AG04449 (cell line): ENCODE measurements at regions not wholly inside any gene's neighbourhood (a gene's known extent, or its start where the extent isn't known, plus 50 kb on each side); places are given as distances from the start of the nearest gene placed in this dataset.

Experiments used
- CTCF ChIA-PET: fragments of 350-600 bp; formaldehyde crosslinking; extraction: SDS; loops from one replicate; lab custom pipeline; 2021; ENCODE audit warnings: antibody characterized with exemption; lab: Yijun Ruan, JAX
- POLR2A ChIA-PET: fragments of 400-600, 350-600 bp; formaldehyde crosslinking; extraction: SDS; loops from one replicate; lab custom pipeline; 2020; ENCODE audit warnings: antibody characterized with exemption, inconsistent platforms; lab: Yijun Ruan, JAX
- DNase-seq: peaks from one replicate; pipeline ENCODE4 v3.0.0-alpha.2; 2010; ENCODE audit warnings: low read depth, low spot score
- H3K4me3 ChIP-seq: 2 replicates; pipeline ENCODE4 v1.5.1; 2011; ENCODE audit warnings: low read depth, mild to moderate bottlenecking, control low read depth, low read length
- CTCF ChIP-seq: IDR thresholded peaks from one replicate; pipeline ENCODE4 v1.5.1; 2011; ENCODE audit warnings: mild to moderate bottlenecking, moderate library complexity, low read length, control low read depth, inconsistent platforms; ENCODE audit not compliant: insufficient read depth; ENCODE audit errors: missing control alignments

- ChIA-PET POLR2A (no interaction called here), CTCF (interaction anchor here (0.6 to 1.4 kb wide), 8 partner anchors 10 to 228 kb away, joined by 3 to 6 read pairs (median 4); no protein-coding TSS in a partner anchor)
- no peak for DNase-seq
- peak; percentile 54 for TF ChIP-seq CTCF
- no peak overlapping the region for H3K4me3 ChIP-seq
Measured at GRCh38 chr2:121128741-121129659, 156.0 kb downstream of the TFCP2L1 start.

- ChIA-PET CTCF (no interaction called here), POLR2A (no interaction called here)
- DNase-seq, result no peak
- no peak for TF ChIP-seq CTCF
- H3K4me3 ChIP-seq, result no peak overlapping the region
Measured at GRCh38 chr2:121129692-121130091, 155.3 kb downstream of the TFCP2L1 start.

DNA sequence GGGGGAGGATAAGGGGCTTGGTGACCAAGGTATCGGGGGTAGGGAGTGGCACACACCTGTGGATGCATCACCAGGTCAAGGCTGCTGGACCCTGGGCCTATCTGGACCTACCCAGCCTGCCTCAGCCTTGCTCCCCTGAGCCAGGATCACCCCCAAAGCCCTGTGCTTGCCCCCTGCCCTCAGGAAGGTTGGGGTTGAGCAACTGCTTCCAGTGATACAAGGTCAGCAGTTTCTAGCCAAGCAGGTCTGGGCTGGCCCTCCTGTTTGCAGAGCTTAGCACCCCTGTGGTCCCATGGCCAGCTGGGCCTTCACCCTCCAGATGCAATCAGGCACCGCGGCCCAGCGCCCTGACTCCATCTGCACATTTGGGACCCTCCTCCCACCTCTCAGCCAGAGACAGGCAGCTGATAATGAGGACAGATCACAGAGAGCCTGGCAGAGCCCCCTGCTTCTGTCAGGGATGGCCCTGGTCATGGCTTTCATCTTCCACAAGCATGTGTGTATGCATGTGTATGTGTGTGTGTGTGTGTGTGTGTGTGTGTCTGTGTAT is 154.6 kb downstream of the TFCP2L1 start:
- TF ChIP-seq CTCF, result no peak
- POLR2A ChIA-PET, result no interaction called here
- no peak overlapping the region for H3K4me3 ChIP-seq
- CTCF ChIA-PET, result no interaction called here
- no peak for DNase-seq

- H3K4me3 ChIP-seq, result no peak overlapping the region
- TF ChIP-seq CTCF, result no peak
- DNase-seq, result no peak
- POLR2A ChIA-PET, result no interaction called here
- CTCF ChIA-PET, result no interaction called here
Measured at GRCh38 chr2:121131375-121131774, 153.6 kb downstream of the TFCP2L1 start.

GRCh38 chr2:121132054-121132761 is 152.8 kb downstream of the TFCP2L1 start:
- no peak for TF ChIP-seq CTCF
- ChIA-PET CTCF (no interaction called here), POLR2A (interaction anchor here (0.9 kb wide), 1 partner anchor 49 kb away, joined by 4 read pairs; no protein-coding TSS in a partner anchor)
- H3K4me3 ChIP-seq, result no peak overlapping the region
- DNase-seq, result no peak

GRCh38 chr2:121132762-121133107 is 152.3 kb downstream of the TFCP2L1 start:
- no peak overlapping the region for H3K4me3 ChIP-seq
- ChIA-PET CTCF (no interaction called here), POLR2A (interaction anchor here (0.9 kb wide), 1 partner anchor 49 kb away, joined by 4 read pairs; no protein-coding TSS in a partner anchor)
- TF ChIP-seq CTCF, result no peak
- no peak for DNase-seq
